ENCODE measurements at regions not wholly inside any gene's neighbourhood (a gene's known extent, or its start where the extent isn't known, plus 50 kb on each side); places are given as distances from the start of the nearest gene placed in this dataset.

DNA sequence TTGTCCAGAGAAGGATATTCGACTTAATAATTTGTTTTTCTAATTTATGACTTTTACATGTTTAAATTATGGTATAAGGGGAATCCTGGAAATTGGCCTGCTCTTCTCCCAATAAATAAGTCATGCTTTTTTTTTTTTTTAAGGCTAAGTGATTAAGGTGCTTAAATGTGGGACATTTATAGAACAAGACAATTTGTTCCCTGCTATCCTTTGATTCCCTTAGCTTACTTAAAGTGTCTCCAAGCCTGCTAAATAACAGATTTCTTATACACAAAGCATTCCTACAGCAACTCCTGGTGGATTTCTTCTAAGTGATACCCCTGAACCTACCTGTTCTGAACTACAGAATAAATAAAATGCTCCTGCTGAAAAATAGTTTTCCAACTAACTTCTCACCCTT lies 233.0 kb upstream of the UGT8 start:
- DNase-seq (ENCODE audit: low read depth) = no peak
- H3K4me3 ChIP-seq (ENCODE audit: control insufficient read depth, low read depth, low read length) = no peak overlapping the region
- TF ChIP-seq, protein P1, sequence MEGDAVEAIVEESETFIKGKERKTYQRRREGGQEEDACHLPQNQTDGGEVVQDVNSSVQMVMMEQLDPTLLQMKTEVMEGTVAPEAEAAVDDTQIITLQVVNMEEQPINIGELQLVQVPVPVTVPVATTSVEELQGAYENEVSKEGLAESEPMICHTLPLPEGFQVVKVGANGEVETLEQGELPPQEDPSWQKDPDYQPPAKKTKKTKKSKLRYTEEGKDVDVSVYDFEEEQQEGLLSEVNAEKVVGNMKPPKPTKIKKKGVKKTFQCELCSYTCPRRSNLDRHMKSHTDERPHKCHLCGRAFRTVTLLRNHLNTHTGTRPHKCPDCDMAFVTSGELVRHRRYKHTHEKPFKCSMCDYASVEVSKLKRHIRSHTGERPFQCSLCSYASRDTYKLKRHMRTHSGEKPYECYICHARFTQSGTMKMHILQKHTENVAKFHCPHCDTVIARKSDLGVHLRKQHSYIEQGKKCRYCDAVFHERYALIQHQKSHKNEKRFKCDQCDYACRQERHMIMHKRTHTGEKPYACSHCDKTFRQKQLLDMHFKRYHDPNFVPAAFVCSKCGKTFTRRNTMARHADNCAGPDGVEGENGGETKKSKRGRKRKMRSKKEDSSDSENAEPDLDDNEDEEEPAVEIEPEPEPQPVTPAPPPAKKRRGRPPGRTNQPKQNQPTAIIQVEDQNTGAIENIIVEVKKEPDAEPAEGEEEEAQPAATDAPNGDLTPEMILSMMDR (conservative IDR thresholded peaks at IDR 0.05; ENCODE audit: control insufficient read depth, insufficient read depth, low read depth, low read length) = no peak

DNA sequence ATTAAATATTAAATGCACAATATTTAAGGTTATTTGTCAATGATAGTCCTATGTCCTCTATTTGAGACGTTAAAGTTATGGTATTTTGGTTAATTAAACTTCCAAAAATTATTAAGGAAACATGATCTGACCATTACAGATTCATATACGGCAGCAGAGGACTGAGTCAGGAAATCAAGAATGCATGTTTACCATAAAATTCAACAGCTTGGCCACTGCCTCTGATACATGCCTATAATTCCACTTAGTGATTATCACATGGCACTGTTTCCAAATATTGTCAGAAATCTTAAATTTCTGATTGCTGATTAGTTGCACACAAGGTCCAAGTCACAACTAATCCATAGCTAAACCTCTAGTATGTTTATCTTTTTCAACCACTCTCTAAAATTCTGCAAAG lies 232.2 kb upstream of the UGT8 start:
- TF ChIP-seq, protein P1 (conservative IDR thresholded peaks at IDR 0.05; ENCODE audit: control insufficient read depth, insufficient read depth, low read depth, low read length) = no peak
- no peak overlapping the region for H3K4me3 ChIP-seq (ENCODE audit: control insufficient read depth, low read depth, low read length)
- DNase-seq (ENCODE audit: low read depth) = no peak

DNA sequence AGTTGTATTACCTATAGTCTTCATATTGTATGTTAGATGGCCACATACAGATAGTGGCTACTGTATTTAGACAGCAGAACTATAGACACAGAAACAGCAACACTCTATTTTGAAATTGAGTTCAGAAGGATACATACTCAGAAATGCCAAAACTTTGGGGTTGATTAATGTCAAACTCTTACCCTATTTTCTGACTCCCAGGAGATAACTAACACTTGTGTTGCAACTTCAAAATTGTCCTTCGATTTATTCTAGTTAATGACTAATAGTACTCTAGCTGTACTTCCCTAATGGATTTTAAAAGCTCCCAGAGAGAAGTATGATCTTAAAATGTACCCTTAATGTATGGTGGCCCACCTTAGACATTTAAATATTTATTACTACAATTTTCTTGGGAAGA lies 229.9 kb upstream of the UGT8 start:
- TF ChIP-seq, protein P1 (conservative IDR thresholded peaks at IDR 0.05; ENCODE audit: control insufficient read depth, insufficient read depth, low read depth, low read length) = no peak
- DNase-seq (ENCODE audit: low read depth) = peak; percentile 45
- no peak overlapping the region for H3K4me3 ChIP-seq (ENCODE audit: control insufficient read depth, low read depth, low read length)

DNA sequence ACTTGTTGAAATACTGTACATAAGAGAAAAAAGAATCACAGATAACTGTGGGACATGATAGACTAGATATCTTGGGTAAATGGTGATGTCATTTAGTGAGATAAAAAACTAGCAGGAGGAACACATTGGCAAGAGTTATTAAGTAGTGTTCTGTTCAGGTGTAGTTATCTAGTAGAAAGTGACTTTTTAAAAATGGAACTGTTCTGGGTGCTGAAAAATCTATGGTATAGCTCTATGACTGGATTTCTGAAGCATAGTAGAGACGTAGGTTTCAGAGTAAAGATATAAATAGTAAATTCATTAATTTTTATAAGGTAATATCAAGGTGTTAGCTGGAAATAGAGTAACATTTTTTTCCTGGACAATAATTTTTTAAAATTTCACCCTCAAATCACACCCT lies 225.1 kb upstream of the UGT8 start:
- no peak overlapping the region for H3K4me3 ChIP-seq (ENCODE audit: control insufficient read depth, low read depth, low read length)
- TF ChIP-seq, protein P1 (conservative IDR thresholded peaks at IDR 0.05; ENCODE audit: control insufficient read depth, insufficient read depth, low read depth, low read length) = no peak
- no peak for DNase-seq (ENCODE audit: low read depth)

DNA sequence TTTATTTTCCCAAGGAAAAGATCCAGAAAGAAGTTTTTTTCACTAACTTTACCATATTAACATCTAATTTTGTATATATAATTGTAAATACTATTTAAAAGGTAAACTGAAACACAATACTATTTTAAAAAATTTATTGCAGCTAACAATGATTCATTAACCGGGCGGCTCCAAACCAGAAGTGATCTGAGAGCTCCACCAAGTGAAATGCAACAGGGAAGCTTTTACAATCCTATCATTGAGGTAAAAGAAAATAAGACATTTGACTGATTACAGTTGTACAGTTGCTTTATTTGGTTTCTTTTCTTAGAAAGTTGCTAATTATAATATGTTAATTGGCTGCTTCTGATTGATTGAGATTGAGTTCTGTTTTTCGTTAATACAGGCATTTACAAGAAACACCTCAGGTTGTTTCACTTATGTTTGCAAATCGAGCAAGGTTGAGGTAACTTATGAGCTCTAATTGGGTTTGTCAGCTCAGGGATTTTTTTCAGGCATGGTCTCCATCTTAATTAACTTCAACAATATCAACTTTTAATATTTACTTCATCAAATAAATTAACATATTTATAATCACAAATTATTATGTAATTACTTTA lies 220.2 kb upstream of the UGT8 start:
- no peak overlapping the region for H3K4me3 ChIP-seq (ENCODE audit: control insufficient read depth, low read depth, low read length)
- TF ChIP-seq, protein P1 (conservative IDR thresholded peaks at IDR 0.05; ENCODE audit: control insufficient read depth, insufficient read depth, low read depth, low read length) = peak; percentile 61
- DNase-seq (ENCODE audit: low read depth) = peak; percentile 57

DNA sequence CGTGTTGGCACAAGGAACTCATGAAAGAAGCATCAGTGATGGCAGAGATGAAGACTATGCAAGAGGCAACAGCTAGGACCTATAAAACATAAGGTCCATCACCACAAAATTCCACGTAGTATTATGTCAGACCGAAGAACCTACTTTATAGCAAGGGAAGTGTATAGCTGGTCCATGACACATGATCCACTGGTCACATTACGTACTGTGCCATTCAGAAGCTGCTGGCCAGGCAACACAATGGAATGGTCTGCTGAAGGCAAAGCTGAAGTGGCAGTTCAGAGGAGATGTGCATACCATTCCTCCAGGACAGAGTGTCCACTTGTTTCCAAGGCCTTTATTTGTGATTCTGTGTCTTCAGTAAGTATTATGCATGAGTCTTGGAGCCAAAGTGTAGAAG lies 215.5 kb upstream of the UGT8 start:
- TF ChIP-seq, protein P1 (conservative IDR thresholded peaks at IDR 0.05; ENCODE audit: control insufficient read depth, insufficient read depth, low read depth, low read length) = no peak
- DNase-seq (ENCODE audit: low read depth) = peak; percentile 10
- no peak overlapping the region for H3K4me3 ChIP-seq (ENCODE audit: control insufficient read depth, low read depth, low read length)

DNA sequence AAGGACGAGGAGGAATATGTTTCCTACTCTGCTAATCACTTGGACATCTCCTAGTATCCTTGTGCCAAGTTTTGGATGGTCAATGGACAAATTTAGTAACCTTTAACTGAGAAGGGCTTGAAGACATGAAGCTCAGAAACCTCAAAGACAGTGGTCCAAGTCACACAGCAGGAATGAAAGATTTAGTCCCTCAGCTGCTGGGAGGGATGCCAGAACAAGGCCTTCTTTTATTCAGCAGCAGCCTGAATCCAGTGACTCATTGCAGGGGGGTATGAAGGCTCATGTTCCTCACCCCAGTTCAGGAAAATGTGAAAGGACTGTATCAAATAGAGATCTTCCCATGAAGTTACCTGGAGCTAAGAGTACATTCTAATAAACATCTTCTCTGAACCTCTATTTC lies 214.9 kb upstream of the UGT8 start:
- TF ChIP-seq, protein P1 (conservative IDR thresholded peaks at IDR 0.05; ENCODE audit: control insufficient read depth, insufficient read depth, low read depth, low read length) = no peak
- peak; percentile 91 for DNase-seq (ENCODE audit: low read depth)
- no peak overlapping the region for H3K4me3 ChIP-seq (ENCODE audit: control insufficient read depth, low read depth, low read length)

All from fibroblast of mammary gland (primary cell).